NCI-H345 (cell line): ENCODE measurements at regions not wholly inside any gene's neighbourhood (a gene's known extent, or its start where the extent isn't known, plus 50 kb on each side); places are given as distances from the start of the nearest gene placed in this dataset.

Source experiments
- DNase-seq: peaks from one replicate; lab custom pipeline; 2025; lab: John Stamatoyannopoulos, UW

DNA sequence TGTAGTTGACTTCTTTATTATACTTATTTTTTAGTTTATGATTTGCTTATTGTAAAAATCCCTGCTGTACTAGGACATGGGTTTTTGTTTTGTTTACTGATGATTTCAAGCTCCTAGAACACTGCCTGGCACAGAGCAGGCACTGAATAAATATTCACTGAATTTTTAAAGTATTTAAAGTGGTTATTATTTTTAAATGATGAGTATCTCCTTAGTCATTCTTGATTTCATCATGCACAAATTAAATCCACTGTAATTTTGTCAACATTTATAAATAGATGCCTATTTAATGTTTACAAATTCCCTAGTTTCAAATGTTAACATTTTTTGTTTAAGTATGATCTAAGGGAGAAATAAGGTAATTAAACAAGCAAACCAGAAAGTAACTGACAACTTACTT is 367.9 kb upstream of the SLIT2 start:
- DNase-seq = no peak

DNA sequence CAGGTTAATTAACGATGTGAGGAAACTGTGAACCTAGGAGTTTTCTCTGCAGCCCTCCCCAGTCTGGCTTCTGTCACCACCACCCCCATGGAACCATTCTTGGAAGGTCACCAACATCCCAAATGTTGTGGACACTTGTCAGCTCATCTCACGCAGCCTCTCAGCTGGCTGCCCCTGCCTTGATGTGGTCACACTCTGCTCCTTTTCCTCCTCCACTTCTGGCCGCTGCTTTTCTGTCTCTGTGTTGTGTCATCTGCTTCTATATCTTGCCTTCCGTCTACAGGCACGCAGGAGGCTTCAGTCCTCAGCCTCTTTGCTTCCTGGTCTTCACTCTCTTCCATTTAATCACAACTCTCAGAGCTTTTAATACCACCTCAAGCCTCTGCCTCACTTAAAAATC is 371.5 kb upstream of the SLIT2 start:
- no peak for DNase-seq

DNA sequence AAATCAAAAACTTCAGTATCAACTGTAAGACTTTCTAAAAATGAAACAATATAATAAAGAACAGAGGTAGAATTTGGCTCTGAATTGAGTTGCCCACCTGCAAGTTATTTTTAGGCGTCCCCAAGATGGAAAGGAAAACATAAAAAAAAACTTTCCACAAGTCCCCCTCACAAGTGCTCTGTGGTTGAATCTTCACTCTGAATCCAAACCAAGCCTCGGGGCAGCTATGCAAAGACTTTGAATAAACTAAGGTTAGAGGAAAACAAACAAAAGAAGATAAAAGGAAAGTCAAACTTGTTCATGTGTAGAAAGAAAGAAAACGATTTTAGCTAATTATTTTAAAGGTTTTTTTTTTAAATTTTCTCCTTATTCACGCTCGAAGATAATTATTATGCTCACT is 372.4 kb upstream of the SLIT2 start:
- DNase-seq = no peak

GRCh38 chr4:19857991-19858390 is 393.7 kb upstream of the SLIT2 start:
- DNase-seq = no peak

DNA sequence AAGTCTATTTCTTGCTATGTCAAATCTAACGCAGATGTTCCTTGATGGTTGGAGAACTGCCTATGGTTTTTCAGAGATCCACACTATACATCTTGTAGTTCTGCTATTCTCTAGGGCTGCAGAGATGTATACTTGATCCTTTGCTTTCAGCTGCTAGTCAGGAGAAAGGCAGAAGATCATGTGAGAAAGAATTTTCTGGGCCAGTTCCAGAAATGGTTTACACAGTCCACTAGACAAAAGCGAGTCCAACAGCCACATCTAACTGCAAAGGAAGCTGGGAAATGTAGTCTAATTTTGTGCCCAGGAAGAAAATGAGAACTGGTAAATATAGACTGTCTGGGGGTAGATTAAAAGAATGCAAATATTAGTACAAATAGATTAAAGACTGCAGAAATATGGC is 394.3 kb upstream of the SLIT2 start:
- DNase-seq = peak; percentile 40

DNA sequence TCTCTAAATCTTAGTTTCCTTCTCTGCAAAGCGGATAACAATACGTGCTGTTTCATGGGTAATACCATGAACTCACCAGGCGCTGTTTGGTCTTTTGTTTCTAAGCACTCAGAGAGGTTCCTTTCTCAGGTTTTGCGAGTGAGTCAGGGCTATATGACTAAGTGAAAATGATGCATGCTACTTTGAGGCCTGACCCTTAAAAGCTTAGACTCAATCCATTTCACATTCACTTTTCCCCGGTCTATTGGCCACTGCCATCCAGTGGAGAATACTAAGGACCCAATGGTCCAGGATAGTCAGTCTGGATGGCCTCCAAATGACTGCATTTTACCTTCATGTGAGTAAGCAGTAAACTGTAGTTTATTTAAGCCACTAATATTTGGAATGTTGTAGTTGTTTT is 400.8 kb upstream of the SLIT2 start:
- DNase-seq = no peak

GRCh38 chr4:19844446-19844845 is 407.3 kb upstream of the SLIT2 start:
- no peak for DNase-seq

DNA sequence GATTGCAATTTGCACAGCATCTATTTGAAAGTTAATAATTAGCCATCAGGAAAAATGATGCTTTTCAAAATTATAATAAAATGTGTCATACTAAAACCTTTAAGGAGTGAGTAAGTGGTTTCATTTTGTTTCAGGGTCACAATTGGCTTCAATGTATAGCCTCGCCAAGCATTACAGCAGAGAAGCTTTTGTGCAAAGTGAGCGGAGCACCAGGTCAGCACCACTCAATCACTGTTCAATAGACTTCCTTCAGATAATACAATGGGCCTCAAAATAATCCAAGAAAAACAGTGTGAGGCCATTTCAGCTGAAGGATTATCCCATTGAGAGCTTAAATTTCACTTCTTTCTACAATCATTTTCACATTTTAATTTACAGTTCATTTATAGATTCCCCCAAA is 409.2 kb upstream of the SLIT2 start:
- DNase-seq = no peak

DNA sequence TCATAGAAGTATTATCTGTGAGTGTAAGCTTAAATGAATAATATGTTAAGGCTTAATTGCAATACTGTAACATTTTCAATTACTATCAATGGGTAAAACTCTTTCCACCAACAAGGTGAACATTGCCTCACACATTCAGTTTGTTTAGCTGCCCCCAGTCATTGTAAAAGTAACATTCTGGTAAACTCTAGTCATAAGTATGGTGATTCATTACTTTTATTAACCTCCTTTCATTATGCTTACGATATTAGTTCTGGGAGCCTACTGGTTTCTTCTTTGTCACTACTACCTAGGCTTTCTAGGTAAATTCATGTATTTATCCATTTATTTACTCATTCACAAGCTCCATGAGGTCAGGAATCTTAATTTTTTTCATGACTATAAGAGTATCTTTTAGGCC is 412.8 kb upstream of the SLIT2 start:
- DNase-seq = no peak

- no peak for DNase-seq
These were observed 416.3 kb upstream of the SLIT2 start for GRCh38 chr4:19835429-19835828.

DNA sequence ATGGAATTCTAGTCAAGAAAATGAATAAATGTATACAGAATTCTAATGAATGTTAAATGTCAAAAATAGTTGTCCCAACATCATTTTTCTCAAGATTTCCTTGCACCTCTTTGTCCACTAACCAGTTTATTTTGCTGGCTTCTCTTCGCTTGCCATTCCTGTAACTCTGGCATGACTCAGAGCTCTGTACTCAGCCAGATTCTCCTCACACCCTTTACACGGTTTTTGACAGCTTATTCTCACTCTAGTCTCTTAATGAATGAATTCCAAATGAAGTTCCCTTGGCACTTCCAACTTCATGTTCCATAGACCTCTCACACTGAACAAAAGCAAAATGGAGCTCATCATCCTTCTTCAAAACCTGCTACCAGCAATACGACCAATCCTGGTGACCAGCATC is 419.3 kb upstream of the SLIT2 start:
- no peak for DNase-seq

- no peak for DNase-seq
These were observed 419.9 kb upstream of the SLIT2 start for GRCh38 chr4:19831644-19832285.

GRCh38 chr4:19829101-19829500 is 422.6 kb upstream of the SLIT2 start:
- no peak for DNase-seq

DNA sequence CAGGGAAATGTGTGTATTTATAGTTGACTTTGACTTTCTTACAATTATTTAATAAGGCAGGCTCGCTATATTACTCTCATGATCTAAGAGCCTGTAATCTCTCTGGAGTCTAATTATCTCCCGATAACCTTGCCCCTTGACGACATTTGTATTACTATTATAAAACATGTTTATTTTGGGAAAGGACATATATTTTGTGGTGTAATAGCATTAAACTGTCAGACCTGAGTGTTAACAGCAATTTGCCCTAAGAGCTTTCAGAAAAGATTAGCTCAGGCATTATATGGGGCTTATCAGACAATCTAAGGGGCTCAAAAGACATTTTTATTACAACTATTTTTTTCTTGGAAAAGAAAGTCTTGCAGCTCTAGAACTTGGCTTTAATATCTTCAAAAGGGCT is 427.9 kb upstream of the SLIT2 start:
- no peak for DNase-seq

- no peak for DNase-seq
These were observed 432.0 kb upstream of the SLIT2 start for GRCh38 chr4:19819737-19820136.

- DNase-seq = no peak
These were observed 441.7 kb upstream of the SLIT2 start for GRCh38 chr4:19809989-19810388.

DNA sequence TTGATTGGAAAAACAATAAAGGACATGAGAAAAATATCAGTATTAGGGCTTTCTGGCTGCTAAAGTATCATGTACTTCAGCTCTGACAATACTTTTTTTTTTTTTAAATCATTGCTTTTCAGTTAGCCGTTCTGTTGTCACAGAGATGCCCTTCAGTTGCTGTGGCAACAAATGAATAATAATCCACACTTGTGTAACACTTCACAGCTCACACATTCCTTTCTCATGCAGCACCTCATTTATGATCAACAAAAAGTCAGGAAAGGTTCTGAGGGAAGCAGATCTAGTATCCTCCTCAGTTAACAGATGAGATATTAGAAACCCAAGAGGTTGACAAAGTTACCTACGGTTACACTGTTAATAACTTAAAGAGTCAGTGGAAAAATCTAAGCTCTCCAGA is 444.2 kb upstream of the SLIT2 start:
- no peak for DNase-seq

DNA sequence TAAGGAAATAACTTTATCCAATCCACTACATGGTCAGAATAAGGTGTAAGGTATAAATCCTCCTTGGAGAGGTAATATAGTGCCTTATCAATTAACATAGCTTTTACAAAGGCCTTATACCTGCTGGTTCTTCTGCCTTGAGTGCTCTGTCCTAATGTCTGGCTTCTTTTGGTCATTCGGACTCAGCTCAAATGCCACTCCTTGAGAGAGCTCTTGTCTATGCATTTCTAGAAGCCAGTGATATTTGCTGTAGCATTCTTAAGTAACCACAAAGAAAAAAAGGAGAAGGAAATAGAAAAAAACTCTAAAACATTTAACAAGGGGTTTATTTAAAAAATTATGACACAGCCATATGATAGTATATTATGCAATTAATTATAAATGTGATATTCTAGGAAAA is 444.8 kb upstream of the SLIT2 start:
- no peak for DNase-seq

GRCh38 chr4:19803406-19803805 is 448.3 kb upstream of the SLIT2 start:
- no peak for DNase-seq

DNA sequence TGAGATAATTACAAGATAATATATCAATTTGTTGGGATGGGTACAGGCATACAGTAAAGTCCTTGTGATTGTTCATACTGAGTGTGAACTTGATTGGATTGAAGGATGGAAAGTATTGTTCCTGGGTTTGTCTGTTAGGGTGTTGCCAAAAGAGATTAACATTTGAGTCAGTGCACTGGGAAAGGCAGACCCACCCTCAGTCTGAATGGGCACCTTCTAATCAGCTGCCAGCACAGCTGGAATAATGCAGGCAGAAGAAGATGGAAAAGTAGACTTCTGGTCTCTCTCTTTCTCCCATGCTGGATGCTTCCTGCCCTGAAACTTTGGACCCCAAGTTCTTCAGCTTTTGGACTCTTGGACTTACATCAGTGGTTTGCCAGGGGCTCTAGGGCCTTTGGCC is 457.9 kb upstream of the SLIT2 start:
- no peak for DNase-seq

DNA sequence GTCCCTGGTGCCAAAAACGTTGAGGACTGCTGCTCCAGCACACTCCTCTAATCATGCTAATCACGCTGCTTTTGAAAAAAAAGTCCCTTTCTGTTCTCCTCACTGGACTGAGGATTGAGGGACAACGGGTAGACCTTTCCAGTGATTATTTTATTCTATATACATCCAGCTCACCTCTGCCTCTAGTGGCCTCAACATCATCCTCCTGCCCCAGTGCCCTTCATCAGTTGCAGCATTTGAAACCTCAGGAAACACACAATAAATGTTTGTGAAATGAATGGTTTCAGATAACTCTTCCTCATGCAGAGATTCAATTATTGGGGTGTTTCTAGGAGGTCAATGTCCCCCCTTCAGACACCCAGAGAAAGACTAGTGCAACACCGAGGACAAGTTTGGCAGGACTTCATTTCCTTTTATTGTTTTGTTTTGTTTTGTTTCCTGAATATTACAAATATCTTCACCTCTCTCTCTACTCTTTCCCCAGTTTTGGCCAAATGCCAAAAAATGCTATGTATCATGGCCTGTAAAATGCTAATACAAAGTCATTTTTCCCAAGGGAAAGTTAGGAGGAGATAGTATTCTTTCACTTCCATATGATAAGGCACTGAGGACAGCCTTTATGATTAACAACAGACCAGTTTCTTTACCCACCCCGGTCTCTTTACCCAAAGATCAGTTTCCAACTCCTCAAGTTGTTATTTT is 460.1 kb upstream of the SLIT2 start:
- DNase-seq = no peak

GRCh38 chr4:19786616-19787015 is 465.1 kb upstream of the SLIT2 start:
- no peak for DNase-seq

GRCh38 chr4:19783667-19784223 is 468.0 kb upstream of the SLIT2 start:
- no peak for DNase-seq

GRCh38 chr4:19780871-19781270 is 470.8 kb upstream of the SLIT2 start:
- no peak for DNase-seq
